Lower lobe of right lung (tissue), 2 donors: ENCODE measurements at regions not wholly inside any gene's neighbourhood (a gene's known extent, or its start where the extent isn't known, plus 50 kb on each side); places are given as distances from the start of the nearest gene placed in this dataset.
"Not testable (repeated sequence)": the region's sequence is repeated elsewhere in the genome, so short reads cannot be mapped to it uniquely, and the experiment has no call there.

Source experiments
- ATAC-seq, 2 donors: fragments of 200-7000 bp; cut with Tn5 transposase; one replicate each; pipeline ENCODE4 v1.9.1; 2020 to 2022; ENCODE audit warnings: mild to moderate bottlenecking in 2 of 2, moderate library complexity in 2 of 2
- DNase-seq: peaks from one replicate; pipeline ENCODE4 v3.0.0-alpha.2; 2020
- H3K27ac ChIP-seq: fragments of 200-600 bp; one replicate; pipeline ENCODE4 v1.8.0; 2022
- H3K27me3 ChIP-seq: fragments of 200-600 bp; one replicate; pipeline ENCODE4 v1.8.0; 2022; ENCODE audit warnings: low read depth
- H3K36me3 ChIP-seq: fragments of 200-600 bp; one replicate; pipeline ENCODE4 v1.8.0; 2022; ENCODE audit warnings: mild to moderate bottlenecking
- H3K4me1 ChIP-seq: fragments of 200-600 bp; one replicate; pipeline ENCODE4 v1.8.0; 2022
- H3K4me3 ChIP-seq: fragments of 200-600 bp; one replicate; pipeline ENCODE4 v1.8.0; 2022; ENCODE audit warnings: mild to moderate bottlenecking
- H3K9me3 ChIP-seq: fragments of 200-600 bp; one replicate; pipeline ENCODE4 v1.8.0; 2022
- intact Hi-C: fragments of 100-400 bp; cut with DNase I; formaldehyde crosslinking; loops from one replicate; pipeline ENCODE4 v1.11.0; 2022
- TF ChIP-seq, protein P1 (sequence below): fragments of 200-600 bp; IDR thresholded peaks from one replicate; pipeline ENCODE4 v1.8.0; 2022; ENCODE audit warnings: antibody characterized with exemption, mild to moderate bottlenecking
- donor health status: DM: no; HTN: yes; CAD: no; lungs with severe emphysema.

DNA sequence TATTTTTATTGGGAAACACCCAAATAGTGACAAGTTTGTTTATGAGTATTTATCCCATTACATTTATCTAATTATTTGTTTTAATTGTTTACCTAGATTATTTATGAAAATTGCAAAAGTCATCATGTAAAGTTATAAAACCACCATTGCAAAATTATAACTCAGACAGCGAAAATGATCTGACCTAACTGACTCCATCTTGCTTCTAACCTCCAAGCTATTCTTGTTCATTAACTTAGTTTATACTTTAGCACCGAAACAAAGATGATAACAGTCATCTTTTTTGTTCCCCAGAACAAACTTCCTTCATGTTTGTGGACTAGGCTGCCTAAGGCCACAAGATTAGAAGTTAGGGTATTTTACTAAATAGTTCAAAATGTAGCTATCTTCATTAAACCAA is 190.8 kb downstream of the FASLG start:
- no peaks in the 10 kb centered on the region for H3K27me3 ChIP-seq
- no peak overlapping the region for H3K27ac ChIP-seq
- no peak overlapping the region for H3K4me3 ChIP-seq
- H3K9me3 ChIP-seq: no peaks in the 10 kb centered on the region
- H3K4me1 ChIP-seq: no peaks in the 10 kb centered on the region
- intact Hi-C loops: no loop called here
- TF ChIP-seq, protein P1, sequence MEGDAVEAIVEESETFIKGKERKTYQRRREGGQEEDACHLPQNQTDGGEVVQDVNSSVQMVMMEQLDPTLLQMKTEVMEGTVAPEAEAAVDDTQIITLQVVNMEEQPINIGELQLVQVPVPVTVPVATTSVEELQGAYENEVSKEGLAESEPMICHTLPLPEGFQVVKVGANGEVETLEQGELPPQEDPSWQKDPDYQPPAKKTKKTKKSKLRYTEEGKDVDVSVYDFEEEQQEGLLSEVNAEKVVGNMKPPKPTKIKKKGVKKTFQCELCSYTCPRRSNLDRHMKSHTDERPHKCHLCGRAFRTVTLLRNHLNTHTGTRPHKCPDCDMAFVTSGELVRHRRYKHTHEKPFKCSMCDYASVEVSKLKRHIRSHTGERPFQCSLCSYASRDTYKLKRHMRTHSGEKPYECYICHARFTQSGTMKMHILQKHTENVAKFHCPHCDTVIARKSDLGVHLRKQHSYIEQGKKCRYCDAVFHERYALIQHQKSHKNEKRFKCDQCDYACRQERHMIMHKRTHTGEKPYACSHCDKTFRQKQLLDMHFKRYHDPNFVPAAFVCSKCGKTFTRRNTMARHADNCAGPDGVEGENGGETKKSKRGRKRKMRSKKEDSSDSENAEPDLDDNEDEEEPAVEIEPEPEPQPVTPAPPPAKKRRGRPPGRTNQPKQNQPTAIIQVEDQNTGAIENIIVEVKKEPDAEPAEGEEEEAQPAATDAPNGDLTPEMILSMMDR: no peak
- no peak for ATAC-seq
- H3K36me3 ChIP-seq: no peaks in the 10 kb centered on the region
- no peak for DNase-seq

GRCh38 chr1:172851077-172851476 is 192.2 kb downstream of the FASLG start:
- ATAC-seq: no peak
- no peak overlapping the region for H3K27ac ChIP-seq

GRCh38 chr1:172851856-172852255 is 193.0 kb downstream of the FASLG start:
- Histone ChIP-seq H3K4me3 (no peak overlapping the region), H3K9me3 (no peaks in the 10 kb centered on the region), H3K4me1 (no peaks in the 10 kb centered on the region), H3K27me3 (no peaks in the 10 kb centered on the region), H3K36me3 (no peaks in the 10 kb centered on the region), H3K27ac (no peak overlapping the region)
- intact Hi-C loops: no loop called here
- DNase-seq (no peak), ATAC-seq (no peak)
- TF ChIP-seq, protein P1: no peak

More at GRCh38 chr1:172851077-172851476, 192.2 kb downstream of the FASLG start:
- TF ChIP-seq, protein P1: no peak
- Histone ChIP-seq H3K4me1 (no peaks in the 10 kb centered on the region), H3K4me3 (no peak overlapping the region), H3K9me3 (no peaks in the 10 kb centered on the region), H3K36me3 (no peaks in the 10 kb centered on the region), H3K27me3 (no peaks in the 10 kb centered on the region)
- intact Hi-C loops: no loop called here
- DNase-seq: no peak

DNA sequence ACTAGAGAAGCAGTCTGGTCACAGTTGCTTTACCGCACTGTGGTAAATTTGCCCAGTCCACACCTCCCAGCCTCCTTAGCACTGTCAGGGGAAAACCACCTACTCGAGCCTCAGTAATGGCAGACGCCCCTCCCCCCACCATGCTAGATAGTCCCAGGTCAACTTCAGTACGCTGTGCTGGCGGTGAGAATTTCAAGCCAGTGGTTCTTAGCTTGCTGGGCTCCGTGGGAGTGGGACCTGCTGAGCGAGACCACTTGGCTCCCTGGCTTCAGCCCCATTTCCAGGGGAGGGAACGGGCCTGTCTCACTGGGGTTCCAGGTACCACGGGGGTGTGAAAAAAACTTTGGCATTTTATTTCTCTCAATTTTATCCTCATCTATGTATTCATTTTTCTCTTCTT is 194.8 kb downstream of the TNFSF18 start:
- H3K27me3 ChIP-seq, intact Hi-C loops, H3K9me3 ChIP-seq, H3K4me1 ChIP-seq, ATAC-seq, H3K27ac ChIP-seq, DNase-seq, H3K36me3 ChIP-seq, H3K4me3 ChIP-seq: not testable (repeated sequence)

GRCh38 chr1:172863031-172863430 is 187.7 kb downstream of the TNFSF18 start:
- Histone ChIP-seq H3K27me3 (no peaks in the 10 kb centered on the region), H3K9me3 (no peaks in the 10 kb centered on the region), H3K4me3 (no peak overlapping the region), H3K27ac (no peak overlapping the region), H3K4me1 (no peaks in the 10 kb centered on the region), H3K36me3 (no peaks in the 10 kb centered on the region)
- ATAC-seq: no peak
- no peak for DNase-seq
- intact Hi-C loops: no loop called here
- TF ChIP-seq, protein P1: no peak

DNA sequence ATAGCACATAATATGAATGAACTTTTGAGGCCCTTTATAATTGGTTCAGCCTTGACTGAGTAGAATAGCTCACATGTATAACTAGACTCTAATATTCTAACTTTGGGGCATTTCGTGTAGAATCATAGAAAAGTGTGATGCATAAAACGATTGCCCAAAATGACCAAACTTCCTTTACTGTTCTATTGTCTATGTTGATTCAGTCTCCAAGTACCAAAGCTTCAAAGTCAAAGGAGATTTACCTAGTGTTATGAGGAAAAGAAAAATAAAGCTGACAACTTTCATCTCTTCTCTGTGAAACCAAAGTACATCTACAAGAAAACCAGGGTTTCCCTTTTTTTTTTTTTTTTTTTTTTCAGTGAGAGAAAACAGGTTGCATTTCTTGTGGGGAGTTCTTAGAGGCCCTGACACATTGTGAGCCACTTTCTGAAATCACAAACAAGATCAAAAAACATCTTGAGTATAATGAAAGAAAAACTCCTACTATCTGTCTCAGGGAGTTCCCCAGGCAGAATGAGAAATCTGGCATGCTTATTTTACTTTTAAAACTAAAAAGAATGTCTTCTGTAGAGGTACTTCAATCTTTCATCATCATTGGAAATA is 183.4 kb downstream of the TNFSF18 start:
- ATAC-seq (no peak), DNase-seq (no peak)
- Histone ChIP-seq H3K4me1 (no peaks in the 10 kb centered on the region), H3K4me3 (no peak overlapping the region), H3K36me3 (no peaks in the 10 kb centered on the region), H3K27ac (no peak overlapping the region), H3K9me3 (no peaks in the 10 kb centered on the region), H3K27me3 (no peaks in the 10 kb centered on the region)
- TF ChIP-seq, protein P1: no peak
- intact Hi-C loops: no loop called here
